ENCODE measurements at regions not wholly inside any gene's neighbourhood (a gene's known extent, or its start where the extent isn't known, plus 50 kb on each side); places are given as distances from the start of the nearest gene placed in this dataset.
"Not testable (repeated sequence)": the region's sequence is repeated elsewhere in the genome, so short reads cannot be mapped to it uniquely, and the experiment has no call there.

GRCh38 chr6:140380427-140381218 lies 1006.2 kb upstream of the CITED2 start:
- DNase-seq (ENCODE audit: low read depth, low spot score) = no peak
- Histone ChIP-seq H3K4me3 (ENCODE audit: low read length) (no peak overlapping the region), H3K9me3 (ENCODE audit: control insufficient read depth, insufficient read depth, low read length) (no peaks in the 10 kb centered on the region), H3K4me1 (ENCODE audit: control insufficient read depth, insufficient read depth, low read length) (no peaks in the 10 kb centered on the region), H3K27ac (ENCODE audit: low read length) (no peak overlapping the region), H3K27me3 (ENCODE audit: control insufficient read depth, insufficient read depth, low read length) (no peaks in the 10 kb centered on the region), H3K36me3 (ENCODE audit: control insufficient read depth, insufficient read depth, low read length) (no peaks in the 10 kb centered on the region)
- WGBS (ENCODE audit: insufficient coverage, insufficient read length) = no CpG with 5 or more reads among the region's 3 CpGs

GRCh38 chr6:140379919-140380318 lies 1005.5 kb upstream of the CITED2 start:
- Histone ChIP-seq H3K9me3 (ENCODE audit: control insufficient read depth, insufficient read depth, low read length) (no peaks in the 10 kb centered on the region), H3K4me3 (ENCODE audit: low read length) (no peak overlapping the region), H3K36me3 (ENCODE audit: control insufficient read depth, insufficient read depth, low read length) (no peaks in the 10 kb centered on the region), H3K27ac (ENCODE audit: low read length) (no peak overlapping the region), H3K27me3 (ENCODE audit: control insufficient read depth, insufficient read depth, low read length) (no peaks in the 10 kb centered on the region), H3K4me1 (ENCODE audit: control insufficient read depth, insufficient read depth, low read length) (no peaks in the 10 kb centered on the region)
- no CpG with 5 or more reads among the region's 2 CpGs for WGBS (ENCODE audit: insufficient coverage, insufficient read length)
- DNase-seq (ENCODE audit: low read depth, low spot score) = no peak

GRCh38 chr6:140376209-140376608 lies 1001.8 kb upstream of the CITED2 start:
- Histone ChIP-seq H3K36me3 (ENCODE audit: control insufficient read depth, insufficient read depth, low read length) (no peaks in the 10 kb centered on the region), H3K27ac (ENCODE audit: low read length) (no peak overlapping the region), H3K27me3 (ENCODE audit: control insufficient read depth, insufficient read depth, low read length) (no peaks in the 10 kb centered on the region), H3K4me1 (ENCODE audit: control insufficient read depth, insufficient read depth, low read length) (no peaks in the 10 kb centered on the region), H3K4me3 (ENCODE audit: low read length) (no peak overlapping the region), H3K9me3 (ENCODE audit: control insufficient read depth, insufficient read depth, low read length) (no peaks in the 10 kb centered on the region)
- DNase-seq (ENCODE audit: low read depth, low spot score) = no peak

GRCh38 chr6:140373728-140374127 lies 999.3 kb upstream of the CITED2 start:
- H3K4me3 ChIP-seq (ENCODE audit: low read length); H3K27ac ChIP-seq (ENCODE audit: low read length); H3K27me3 ChIP-seq (ENCODE audit: control insufficient read depth, insufficient read depth, low read length); H3K9me3 ChIP-seq (ENCODE audit: control insufficient read depth, insufficient read depth, low read length); DNase-seq (ENCODE audit: low read depth, low spot score); H3K36me3 ChIP-seq (ENCODE audit: control insufficient read depth, insufficient read depth, low read length); H3K4me1 ChIP-seq (ENCODE audit: control insufficient read depth, insufficient read depth, low read length): not testable (repeated sequence)
- WGBS (ENCODE audit: insufficient coverage, insufficient read length) = no CpG with 5 or more reads among the region's 24 CpGs

- Histone ChIP-seq H3K27me3 (ENCODE audit: control insufficient read depth, insufficient read depth, low read length) (no peaks in the 10 kb centered on the region), H3K4me3 (ENCODE audit: low read length) (no peak overlapping the region), H3K27ac (ENCODE audit: low read length) (no peak overlapping the region), H3K36me3 (ENCODE audit: control insufficient read depth, insufficient read depth, low read length) (no peaks in the 10 kb centered on the region), H3K4me1 (ENCODE audit: control insufficient read depth, insufficient read depth, low read length) (no peaks in the 10 kb centered on the region), H3K9me3 (ENCODE audit: control insufficient read depth, insufficient read depth, low read length) (no peaks in the 10 kb centered on the region)
- no peak for DNase-seq (ENCODE audit: low read depth, low spot score)
- whole genome bisulfite sequencing (ENCODE audit: insufficient coverage, insufficient read length) = no CpG with 5 or more reads among the region's 4 CpGs
Observed at GRCh38 chr6:140372064-140372463, 997.6 kb upstream of the CITED2 start.

GRCh38 chr6:140370976-140371870 lies 996.8 kb upstream of the CITED2 start:
- no peaks in the 10 kb centered on the region for H3K9me3 ChIP-seq (ENCODE audit: control insufficient read depth, insufficient read depth, low read length)
- H3K36me3 ChIP-seq (ENCODE audit: control insufficient read depth, insufficient read depth, low read length) = no peaks in the 10 kb centered on the region
- no peaks in the 10 kb centered on the region for H3K4me1 ChIP-seq (ENCODE audit: control insufficient read depth, insufficient read depth, low read length)
- no peak for DNase-seq (ENCODE audit: low read depth, low spot score)
- no peak overlapping the region for H3K27ac ChIP-seq (ENCODE audit: low read length)
- no peak overlapping the region for H3K4me3 ChIP-seq (ENCODE audit: low read length)
- H3K27me3 ChIP-seq (ENCODE audit: control insufficient read depth, insufficient read depth, low read length) = no peaks in the 10 kb centered on the region
- no CpG with 5 or more reads among the region's 2 CpGs for WGBS (ENCODE audit: insufficient coverage, insufficient read length)

GRCh38 chr6:140370441-140370840 lies 996.0 kb upstream of the CITED2 start:
- Histone ChIP-seq H3K36me3 (ENCODE audit: control insufficient read depth, insufficient read depth, low read length) (no peaks in the 10 kb centered on the region), H3K9me3 (ENCODE audit: control insufficient read depth, insufficient read depth, low read length) (no peaks in the 10 kb centered on the region), H3K27ac (ENCODE audit: low read length) (no peak overlapping the region), H3K4me1 (ENCODE audit: control insufficient read depth, insufficient read depth, low read length) (no peaks in the 10 kb centered on the region), H3K4me3 (ENCODE audit: low read length) (no peak overlapping the region), H3K27me3 (ENCODE audit: control insufficient read depth, insufficient read depth, low read length) (no peaks in the 10 kb centered on the region)
- DNase-seq (ENCODE audit: low read depth, low spot score) = no peak
- WGBS (ENCODE audit: insufficient coverage, insufficient read length) = no CpG with 5 or more reads among the region's 1 CpG

- Histone ChIP-seq H3K36me3 (ENCODE audit: control insufficient read depth, insufficient read depth, low read length) (no peaks in the 10 kb centered on the region), H3K27ac (ENCODE audit: low read length) (no peak overlapping the region), H3K4me1 (ENCODE audit: control insufficient read depth, insufficient read depth, low read length) (no peaks in the 10 kb centered on the region), H3K27me3 (ENCODE audit: control insufficient read depth, insufficient read depth, low read length) (no peaks in the 10 kb centered on the region), H3K9me3 (ENCODE audit: control insufficient read depth, insufficient read depth, low read length) (no peaks in the 10 kb centered on the region), H3K4me3 (ENCODE audit: low read length) (no peak overlapping the region)
- DNase-seq (ENCODE audit: low read depth, low spot score) = no peak
Observed at GRCh38 chr6:140366991-140367390, 992.5 kb upstream of the CITED2 start.

- Histone ChIP-seq H3K27ac (ENCODE audit: low read length) (no peak overlapping the region), H3K9me3 (ENCODE audit: control insufficient read depth, insufficient read depth, low read length) (no peaks in the 10 kb centered on the region), H3K36me3 (ENCODE audit: control insufficient read depth, insufficient read depth, low read length) (no peaks in the 10 kb centered on the region), H3K27me3 (ENCODE audit: control insufficient read depth, insufficient read depth, low read length) (no peaks in the 10 kb centered on the region), H3K4me1 (ENCODE audit: control insufficient read depth, insufficient read depth, low read length) (no peaks in the 10 kb centered on the region), H3K4me3 (ENCODE audit: low read length) (no peak overlapping the region)
- no peak for DNase-seq (ENCODE audit: low read depth, low spot score)
Observed at GRCh38 chr6:140364916-140365315, 990.5 kb upstream of the CITED2 start.

- Histone ChIP-seq H3K4me1 (ENCODE audit: control insufficient read depth, insufficient read depth, low read length) (no peaks in the 10 kb centered on the region), H3K4me3 (ENCODE audit: low read length) (no peak overlapping the region), H3K27ac (ENCODE audit: low read length) (no peak overlapping the region), H3K9me3 (ENCODE audit: control insufficient read depth, insufficient read depth, low read length) (no peaks in the 10 kb centered on the region), H3K27me3 (ENCODE audit: control insufficient read depth, insufficient read depth, low read length) (no peaks in the 10 kb centered on the region), H3K36me3 (ENCODE audit: control insufficient read depth, insufficient read depth, low read length) (no peaks in the 10 kb centered on the region)
- WGBS (ENCODE audit: insufficient coverage, insufficient read length) = no CpG with 5 or more reads among the region's 3 CpGs
- no peak for DNase-seq (ENCODE audit: low read depth, low spot score)
Observed at GRCh38 chr6:140360651-140361050, 986.2 kb upstream of the CITED2 start.

Data from iPS DF 6.9 (cell line).